ENCODE measurements at regions not wholly inside any gene's neighbourhood (a gene's known extent, or its start where the extent isn't known, plus 50 kb on each side); places are given as distances from the start of the nearest gene placed in this dataset.

DNA sequence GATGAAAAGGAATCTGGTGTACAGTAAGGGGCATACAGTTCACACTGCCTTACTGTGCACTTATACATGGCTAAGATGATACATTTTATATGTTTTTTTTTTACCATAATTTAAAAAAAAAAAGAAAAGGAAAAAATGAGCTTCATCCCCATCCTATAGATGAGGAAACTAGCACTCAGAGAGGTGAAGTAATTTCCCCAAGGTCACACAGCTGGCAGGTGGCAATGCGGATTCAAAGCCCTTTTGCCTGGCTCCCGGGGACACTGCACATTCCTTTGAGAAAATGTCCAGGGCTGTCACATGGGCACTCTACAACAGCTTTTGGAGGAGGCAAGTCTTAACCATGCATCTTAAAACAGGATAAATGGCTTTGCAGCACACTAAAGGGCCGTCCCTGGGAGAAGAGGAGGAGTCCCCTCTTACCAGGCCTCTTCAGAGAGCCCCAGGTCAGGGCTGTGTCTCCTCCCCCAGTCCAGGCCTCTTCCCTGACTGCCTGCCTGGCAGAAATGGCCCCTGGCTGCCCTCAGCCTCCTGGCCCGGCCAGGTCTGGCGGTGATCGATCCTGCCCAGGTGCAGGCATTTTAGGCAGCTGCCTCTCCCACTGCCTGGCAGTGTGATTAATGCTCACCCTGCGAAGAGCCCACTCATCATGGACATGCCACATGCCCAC lies 95.1 kb upstream of the LINGO1 start:
- DNase-seq, result no peak

DNA sequence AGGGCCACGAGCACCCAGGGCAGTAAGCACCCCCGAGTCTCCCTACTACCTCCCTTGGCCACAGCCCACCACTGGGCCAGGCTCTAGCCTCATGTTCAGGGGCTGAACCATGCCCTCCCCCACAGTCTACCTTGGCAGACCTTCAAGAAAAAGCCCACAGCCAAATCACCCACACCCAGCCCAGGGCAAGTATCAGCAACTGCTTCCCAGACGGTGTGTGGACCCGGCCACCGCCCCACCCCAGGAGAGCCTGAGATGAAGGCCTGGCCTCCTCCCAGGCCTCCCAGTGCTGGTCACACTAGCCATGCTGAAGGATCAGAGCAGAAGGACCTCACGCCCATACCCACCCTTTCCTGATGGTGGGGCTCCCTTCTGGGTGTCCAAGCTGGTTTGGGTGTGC lies 92.0 kb upstream of the LINGO1 start:
- DNase-seq, result no peak

DNA sequence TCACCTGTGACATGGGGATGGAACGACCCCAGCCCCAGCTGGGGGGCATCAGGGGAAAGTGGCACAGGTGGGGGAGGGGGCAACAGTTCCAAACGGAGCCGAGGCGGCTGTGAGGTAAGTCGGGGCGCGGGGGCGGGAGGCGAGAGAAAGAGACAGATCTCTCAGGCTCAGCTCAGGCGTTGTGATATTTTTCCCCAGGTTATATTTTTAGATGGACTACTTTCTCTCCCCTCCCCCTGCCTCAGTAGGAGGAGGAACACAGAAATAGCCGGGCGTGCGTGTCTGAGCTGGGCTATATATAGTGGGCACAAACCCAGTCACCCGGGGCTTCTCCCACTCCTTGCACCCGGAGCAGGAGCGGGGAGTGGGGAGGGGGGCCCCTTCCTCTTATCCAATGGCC lies 91.0 kb upstream of the LINGO1 start:
- DNase-seq, result no peak

DNA sequence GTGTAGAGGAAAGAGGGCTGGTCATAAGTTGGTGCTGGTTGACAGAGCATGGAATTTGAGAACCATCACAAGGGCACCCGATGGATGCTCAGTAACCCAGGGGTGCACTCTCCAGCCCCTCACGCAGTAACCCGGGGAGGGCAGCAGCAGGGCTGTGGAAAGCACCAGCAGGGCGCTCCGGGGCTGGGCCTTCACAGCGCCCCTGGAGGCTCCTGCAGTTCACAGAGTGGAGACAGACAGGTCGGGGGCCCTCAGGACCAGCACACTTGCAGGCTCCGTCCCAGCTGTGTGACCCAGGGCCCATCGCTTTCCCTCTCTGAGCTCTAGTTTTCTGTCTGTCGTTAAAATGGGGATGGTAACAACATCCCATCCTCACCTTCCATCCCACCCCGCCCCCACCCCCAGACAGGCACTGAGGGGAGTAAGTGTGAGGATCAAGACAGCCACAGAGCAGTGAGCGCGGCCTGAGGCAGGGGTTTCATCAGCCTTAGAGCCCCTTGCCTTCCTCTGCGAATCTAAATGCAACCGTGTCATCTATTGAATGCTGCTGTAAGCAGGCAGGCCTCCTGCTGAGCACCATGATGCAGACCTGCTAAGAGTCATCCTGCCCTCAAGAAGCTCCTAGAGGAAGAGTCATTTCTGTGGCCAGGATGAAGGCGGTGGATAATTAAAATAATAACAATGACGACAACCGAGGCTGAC lies 90.2 kb upstream of the LINGO1 start:
- DNase-seq, result no peak

DNA sequence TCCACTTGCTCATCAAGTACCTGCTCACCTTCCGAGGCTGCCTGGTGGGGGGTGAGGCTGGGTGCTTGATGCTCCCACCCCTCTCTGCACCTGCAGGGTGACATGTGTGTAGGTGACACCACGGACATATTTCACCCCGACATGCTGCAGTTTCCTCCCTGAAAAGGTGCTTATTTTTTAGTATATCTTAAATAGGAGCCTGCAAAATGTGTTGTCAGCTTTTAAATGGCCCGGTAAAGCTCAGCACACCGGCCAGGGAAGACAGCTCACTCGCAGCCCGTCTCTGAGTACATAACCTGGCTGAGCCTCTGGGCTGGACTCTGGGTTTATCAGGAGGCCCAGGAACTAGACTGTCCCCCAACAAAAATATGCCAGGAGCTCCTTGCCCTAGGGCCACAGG lies 89.3 kb upstream of the LINGO1 start:
- no peak for DNase-seq

DNA sequence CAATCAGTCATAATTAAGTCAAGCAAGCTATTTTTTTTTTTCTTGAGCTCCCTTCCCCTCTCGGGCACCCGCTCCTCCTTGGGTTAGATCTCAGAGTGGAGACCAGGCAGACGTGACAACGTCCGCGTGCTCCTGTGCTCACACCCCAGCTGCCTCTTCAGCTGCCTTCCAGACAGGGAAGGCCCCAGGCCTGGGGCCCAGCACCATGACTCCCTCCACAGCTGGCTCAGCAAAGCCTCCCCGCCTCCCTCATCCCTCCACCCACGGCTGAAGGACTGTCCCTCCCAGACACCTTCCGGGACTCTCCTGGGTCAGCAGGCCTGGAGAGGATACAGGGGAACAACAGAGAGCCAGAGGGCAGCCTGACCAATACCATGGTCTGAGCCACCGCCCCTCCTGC lies 87.9 kb upstream of the LINGO1 start:
- DNase-seq, result no peak

DNA sequence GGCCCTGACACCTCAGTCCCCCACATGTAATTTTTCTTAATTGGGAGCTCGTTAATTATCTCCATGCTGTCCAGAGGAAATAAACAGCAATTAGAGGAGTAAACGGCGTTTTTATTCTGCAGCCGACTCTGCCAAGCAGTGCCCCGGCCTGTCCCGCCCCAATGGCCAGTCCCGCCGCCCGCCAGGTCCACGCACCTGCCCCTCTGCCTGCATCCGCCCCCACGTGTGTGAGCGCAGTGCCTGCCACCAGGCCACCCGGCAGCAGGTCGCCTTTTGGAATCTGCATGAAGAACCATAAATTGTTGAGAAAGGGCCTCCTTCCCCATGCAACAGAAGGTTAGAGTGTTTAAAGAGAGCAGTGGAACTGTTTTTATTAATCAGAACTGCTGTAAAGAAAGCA lies 87.5 kb upstream of the LINGO1 start:
- DNase-seq, result no peak

DNA sequence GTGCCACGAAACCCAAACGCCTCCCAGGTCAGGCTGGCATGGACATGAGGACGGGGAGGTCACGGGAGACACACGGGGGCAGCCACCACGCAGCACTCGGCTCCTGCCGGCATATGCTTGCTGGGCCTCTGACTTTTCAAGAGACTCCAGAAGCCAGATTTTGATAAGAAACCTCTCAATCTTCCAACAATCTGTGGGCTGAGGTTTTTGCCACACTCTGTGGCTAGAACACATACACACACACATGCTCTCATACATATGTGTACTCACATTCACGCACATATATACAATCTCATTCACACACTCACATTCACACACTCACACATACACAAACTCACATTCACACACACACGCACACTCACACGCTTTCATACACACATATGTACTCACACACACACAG lies 86.7 kb upstream of the LINGO1 start:
- no peak for DNase-seq

DNA sequence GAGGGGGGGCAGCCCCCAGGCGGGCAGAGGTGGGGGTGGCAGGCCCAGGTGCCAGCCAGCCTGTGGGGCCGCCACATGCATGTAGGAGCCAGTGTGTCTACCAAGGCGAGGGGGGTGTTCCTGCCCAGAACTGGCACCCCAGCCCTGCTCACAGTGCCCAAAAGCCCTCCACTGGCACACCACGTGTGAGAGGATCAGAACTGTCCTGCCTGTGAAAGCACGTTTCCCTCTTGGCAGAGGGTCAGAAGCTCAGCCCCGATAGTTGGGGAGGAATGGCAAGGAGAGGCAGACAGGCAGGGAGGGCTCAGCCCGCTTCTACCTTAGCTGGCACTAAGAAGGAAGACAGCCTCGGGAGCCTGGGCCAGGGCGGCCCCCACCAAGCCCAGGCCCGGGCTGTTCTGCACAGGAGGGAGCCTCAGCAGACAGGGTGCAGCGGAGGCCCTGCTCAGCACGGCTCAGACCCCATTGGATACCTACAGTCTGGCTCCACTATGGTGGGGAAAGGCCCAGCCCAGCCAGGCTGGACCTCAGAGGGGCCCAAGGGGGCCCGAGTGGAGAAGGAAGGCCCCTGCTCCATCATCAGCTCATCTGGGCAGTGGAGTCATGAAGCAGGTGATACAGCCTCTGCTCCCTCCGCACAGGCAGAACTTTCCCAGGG lies 84.8 kb upstream of the LINGO1 start:
- DNase-seq, result no peak

DNA sequence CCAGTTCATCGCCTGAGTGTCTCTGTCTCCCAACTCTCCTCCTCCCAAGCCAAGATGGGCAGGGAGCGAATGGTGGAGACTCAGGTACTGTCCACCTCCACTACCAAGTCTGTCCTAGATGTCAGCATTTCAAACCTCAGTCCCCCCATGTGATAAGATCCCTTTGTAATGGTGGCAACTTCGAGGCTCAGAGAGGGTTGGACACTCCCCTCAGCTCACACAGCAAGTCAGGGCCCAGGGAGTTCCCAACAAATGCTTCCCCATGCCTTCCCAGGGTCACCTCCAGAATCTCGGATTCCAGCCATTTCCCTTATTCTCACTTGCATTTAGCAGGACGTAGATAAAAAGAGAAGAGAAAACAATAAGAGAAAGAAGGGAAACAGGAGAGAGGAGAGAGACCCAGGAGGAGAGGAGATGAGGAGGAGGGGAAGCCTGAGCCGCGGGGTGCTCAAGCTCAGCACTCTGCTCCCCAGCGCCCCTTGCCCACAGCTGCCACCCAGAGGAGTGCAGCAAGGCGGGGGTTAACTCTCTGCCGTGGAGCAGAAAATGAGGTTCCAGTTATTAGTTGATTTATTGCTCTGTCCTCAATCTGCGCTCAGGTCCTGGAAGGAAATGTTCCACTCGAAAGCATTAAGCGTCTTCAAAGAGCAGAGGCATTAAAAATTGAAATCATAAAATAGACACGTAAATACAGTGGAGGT lies 84.1 kb upstream of the LINGO1 start:
- DNase-seq, result no peak

DNA sequence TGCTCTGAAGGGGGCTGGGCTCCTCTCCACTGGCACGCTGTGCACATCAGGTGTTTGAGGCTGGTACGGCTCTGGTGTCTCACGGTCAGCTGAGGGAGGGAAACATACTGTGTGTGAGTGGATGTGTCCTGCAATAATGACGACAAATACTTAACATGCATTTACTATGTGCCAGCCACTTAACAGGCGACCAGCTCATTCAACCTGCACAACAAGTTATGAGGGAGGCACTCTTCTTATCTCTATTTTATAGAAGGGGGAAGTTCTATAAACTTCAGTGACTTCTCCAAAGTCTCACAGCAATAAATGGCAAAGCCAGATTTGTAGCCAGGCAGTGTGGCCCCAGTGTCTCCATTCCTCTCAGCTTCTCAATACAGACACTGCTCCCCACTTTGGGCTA lies 83.1 kb upstream of the LINGO1 start:
- DNase-seq, result no peak

DNA sequence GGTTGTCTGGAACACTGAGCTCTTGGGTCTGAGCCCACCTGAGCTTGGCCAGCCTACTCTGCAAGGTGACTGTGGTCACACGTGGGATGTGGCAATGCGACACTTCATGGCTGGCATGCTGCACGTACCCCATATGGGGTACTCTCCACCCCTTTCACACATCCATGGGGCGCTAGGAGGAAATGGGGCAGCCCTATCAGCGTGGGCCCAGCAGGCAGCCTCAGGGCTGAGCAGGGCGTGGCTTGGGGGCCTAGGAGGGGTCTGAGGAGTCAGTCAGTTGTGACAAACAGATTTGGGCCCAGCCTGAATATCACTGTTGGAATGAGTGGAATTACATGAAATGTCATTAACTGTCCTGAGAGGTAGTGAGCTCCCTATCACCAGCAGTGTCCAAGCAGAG lies 82.3 kb upstream of the LINGO1 start:
- DNase-seq, result no peak

DNA sequence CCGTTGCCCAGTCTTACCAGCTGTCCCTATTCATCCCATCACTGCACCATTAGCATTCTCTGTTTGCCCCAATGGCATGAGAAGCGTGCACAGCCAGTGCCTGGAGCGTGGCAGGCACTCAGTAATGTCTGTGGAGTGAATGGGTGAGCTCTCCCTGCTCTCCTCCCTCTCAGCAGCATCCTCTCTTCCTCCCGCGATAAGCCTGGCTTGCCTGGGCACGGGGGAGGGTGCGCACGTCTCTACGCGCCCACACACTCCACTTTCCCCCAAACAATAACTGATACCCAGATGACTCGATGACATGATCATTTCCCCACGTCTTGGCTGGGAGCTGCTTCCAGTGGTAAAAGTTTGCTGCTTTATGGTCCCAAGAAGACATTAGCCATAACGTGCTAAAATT lies 81.8 kb upstream of the LINGO1 start:
- no peak for DNase-seq

DNA sequence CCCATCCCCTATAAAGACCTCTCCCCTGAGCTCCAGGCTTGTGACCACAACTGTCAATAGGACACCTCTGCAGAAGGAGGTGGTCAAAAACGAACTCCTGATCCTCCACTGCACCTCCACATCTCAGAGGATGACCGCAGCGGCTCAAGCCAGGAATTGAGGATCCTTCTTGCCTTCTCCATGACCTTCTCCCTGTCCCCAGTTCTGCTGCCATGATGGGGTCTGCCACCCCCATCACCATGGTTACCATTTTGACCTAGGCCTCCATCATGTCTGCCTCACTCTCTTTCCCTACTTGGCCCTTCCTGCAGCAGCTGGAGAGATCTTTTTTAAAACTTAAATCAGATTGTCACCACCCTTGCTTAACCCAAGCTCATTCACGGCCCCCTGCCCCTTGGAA lies 81.3 kb upstream of the LINGO1 start:
- no peak for DNase-seq

DNA sequence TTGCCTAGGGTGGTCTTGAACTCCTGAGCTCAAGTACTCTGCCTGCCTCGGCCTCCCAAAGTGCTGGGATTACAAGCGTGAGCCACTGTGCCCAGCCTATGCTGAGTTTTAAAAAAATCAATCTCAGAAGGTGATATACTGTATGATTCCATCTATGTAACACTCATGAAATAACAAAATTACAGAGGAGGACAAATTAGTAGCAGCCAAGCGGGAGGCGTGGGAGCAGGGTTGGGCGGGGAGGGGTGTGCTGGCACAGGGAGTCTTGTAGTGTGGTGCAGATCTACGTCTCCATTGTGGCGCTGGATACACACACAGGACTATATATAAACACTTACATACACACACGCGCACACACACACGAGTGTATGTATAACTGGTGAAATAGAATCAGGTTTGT lies 80.6 kb upstream of the LINGO1 start:
- no peak for DNase-seq

DNA sequence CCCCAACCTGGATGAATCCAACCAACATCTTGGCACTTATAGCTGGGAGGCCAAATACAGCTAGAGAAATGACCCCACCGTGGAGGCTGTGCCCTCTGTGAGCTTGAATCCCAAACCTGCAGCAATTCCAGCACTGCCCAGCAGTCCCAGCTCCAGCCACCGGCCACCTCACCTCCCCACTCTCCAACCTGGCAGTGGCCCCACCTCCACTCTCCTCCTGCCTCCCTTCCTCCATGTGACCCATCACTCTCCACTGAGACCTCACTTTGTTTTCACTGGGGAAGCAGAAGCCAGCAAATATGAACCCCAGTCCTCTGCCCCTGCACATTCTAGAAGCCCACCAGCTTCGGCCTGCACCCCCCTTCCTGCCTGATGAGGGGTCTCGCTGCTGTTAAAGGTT lies 79.7 kb upstream of the LINGO1 start:
- DNase-seq, result no peak

DNA sequence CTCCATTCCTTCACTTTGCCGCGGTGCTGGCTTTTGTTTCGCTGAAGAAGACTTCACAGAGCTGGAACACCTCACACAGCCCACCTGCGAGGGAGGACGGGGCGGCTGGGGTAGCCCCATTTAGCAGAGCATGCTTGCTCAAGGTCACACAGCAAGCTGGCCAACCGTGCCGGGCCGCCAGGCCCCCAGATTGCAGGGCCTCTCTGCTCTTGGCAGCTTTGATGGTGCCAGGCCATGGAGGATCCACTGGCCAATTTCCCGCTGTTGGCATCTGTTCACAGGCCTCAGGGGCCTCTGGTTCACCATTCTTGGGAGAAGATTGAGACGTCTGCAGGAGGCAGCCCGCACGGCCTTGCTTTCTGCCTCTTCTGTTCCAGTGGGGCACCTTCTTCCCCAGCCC lies 77.9 kb upstream of the LINGO1 start:
- no peak for DNase-seq

DNA sequence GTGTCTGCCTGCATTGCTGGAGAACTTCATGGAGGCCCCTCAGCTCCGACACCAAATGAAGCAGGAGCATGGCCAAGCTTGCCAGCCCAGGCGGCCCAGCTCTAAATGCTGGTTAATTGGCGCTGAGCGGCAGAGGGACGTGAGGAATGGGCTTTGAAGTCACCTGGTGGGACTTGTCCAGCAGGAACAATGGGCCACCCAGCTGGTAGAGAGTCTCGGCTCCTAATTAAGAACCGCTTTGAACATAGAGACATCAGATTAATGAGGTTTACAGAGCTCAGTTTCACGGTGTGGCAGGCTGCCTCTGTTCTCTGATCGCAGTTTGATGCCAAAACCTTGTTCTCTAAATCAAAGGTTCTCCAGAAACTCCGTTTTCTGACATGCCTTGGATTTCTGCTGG lies 77.5 kb upstream of the LINGO1 start:
- no peak for DNase-seq

DNA sequence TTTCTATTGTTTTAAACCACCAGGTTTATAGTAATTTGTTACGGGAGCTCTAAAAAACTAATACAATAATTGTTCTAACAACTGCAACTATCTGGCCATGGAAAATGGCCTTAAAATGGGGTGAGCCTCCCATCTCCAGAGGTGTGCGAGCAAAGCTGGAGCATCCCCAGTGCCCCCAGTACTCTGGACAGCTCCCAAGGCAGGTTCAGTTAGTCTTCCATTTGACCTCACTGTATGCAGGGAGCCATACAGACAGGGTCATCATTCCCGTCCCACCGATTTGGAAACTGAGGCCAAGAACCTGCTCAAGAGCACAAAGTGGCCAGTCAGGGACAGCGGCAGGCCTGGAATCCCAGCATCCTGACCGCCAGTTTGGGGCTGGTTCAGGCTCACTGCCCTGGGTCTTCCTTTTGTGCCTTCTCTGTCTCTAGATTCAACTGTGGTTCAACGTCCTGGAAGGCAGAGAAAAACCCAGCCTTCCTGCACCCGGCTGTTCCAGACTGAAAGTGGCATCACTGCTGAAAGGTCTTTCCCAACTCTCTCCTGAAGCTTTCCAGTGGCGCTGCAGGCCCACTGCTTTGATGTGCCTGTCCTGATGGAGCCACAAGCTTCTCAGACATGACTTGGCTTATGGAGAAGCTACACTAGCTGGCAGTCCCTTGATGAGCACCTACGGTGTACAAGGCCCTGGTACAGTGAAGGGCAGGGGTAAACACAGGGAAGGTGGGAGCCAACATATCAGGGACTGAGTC lies 76.6 kb upstream of the LINGO1 start:
- DNase-seq, result no peak

DNA sequence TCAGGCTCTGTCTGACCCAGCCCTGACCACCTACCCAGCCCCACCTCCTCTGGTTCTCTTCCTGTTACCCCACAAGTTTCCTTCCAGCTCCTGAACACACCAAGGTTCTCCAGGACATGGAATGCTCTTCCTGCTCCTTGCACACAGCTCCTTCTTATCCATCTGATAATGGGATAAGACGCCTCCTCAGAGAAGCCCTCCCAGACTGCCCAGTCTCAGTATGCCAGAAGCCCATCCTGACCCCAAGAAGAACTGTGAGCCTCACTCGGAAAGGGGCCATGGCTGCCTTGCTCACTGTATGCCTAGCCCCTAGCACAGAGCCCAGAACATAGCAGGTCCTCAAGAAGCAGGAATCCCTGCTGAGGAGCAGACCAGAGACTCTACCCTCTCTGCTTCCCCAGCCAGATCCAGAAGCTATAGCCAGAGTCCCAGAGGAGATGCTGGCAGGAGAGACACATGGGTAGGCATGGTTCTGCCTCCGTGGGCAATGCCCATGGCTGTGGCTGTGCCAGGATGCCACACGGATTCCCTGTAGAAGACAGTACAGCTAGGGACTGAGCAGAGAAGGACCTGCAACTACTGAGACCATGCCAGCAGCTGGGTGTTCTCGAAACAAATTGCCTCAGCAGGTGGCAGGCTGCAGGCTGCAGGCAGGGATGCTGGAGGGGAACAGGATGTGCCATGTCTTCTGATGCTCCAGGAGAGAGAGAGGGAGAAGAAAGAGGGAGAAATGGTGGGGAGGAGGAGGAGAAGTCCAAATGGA lies 74.0 kb upstream of the LINGO1 start:
- DNase-seq, result no peak

DNA sequence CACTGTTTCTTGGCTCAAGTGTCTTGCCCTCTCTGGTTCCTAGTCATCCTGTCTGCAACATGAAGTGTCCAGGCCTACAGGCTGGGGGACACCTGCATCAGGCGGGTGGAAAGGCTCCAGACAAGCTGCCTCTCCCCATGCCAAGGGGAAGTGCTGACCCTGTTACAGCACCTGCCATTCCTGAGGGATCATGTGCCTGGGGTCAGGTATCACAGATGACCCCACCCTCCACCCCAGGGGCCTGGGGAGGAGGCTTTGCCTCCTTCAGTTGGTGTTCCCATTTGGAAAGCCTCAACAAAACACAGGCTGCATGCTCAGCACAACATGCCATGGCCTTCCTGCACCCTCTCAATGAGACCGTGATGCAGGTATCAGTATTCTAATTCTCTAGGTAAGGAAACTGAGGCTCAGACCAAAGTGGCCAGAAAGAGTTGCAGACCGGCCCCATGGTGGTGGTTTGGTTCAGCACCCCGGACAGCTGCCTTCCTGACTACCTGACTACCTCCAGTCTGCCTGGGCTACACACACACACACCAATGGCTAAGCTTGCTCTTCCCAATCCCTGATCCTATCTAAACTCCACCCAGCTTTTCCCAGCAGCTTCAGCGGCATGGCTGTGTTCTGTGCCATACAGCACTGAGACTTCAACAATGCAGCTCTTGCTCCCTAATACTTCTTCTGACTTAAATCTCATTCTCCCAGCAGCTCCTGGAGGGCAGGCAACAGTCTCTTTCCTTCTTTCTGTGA lies 69.7 kb upstream of the LINGO1 start:
- DNase-seq, result peak in 1 of 2 experiments; percentile 24

DNA sequence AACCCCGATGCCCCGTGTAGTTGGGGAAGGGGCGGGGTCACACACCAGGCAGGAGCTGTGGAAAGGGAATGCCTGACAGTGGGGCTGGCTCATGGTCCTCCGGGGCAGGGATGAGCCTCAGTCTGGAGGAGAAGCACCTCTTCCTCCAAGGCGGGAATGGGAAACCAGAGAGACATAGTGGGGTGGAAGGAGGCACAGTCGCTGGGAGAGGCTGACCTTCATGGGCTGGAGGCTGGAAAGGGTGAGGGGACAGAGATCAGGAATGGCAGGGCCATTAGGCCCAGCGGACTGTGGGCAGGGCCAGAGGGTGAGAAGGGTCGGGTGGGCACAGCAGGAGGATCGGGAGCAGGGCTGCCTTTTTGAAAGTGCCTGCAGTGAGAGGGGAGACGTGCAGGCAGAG lies 65.8 kb upstream of the LINGO1 start:
- no peak for DNase-seq

All from SW 1271 (cell line).